Esophagus (tissue), 2 donors: ENCODE measurements at regions not wholly inside any gene's neighbourhood (a gene's known extent, or its start where the extent isn't known, plus 50 kb on each side); places are given as distances from the start of the nearest gene placed in this dataset.

Source experiments
- H3K27ac ChIP-seq, 2 donors: one replicate each; pipeline ENCODE4 v1.5.1; 2013; ENCODE audit warnings: low read depth in 2 of 2, mild to moderate bottlenecking in 2 of 2, inconsistent platforms in 1 of 2, low read length in 1 of 2, moderate library complexity in 1 of 2
- H3K27me3 ChIP-seq, 2 donors: one replicate each; pipeline ENCODE4 v1.6.1; 2013; ENCODE audit warnings: low read length in 2 of 2, control low read depth in 1 of 2, mild to moderate bottlenecking in 1 of 2; ENCODE audit not compliant: insufficient read depth in 2 of 2, control insufficient read depth in 1 of 2
- H3K36me3 ChIP-seq, 2 donors: one replicate each; pipeline ENCODE4 v1.6.1; 2013; ENCODE audit warnings: low read length in 1 of 2; ENCODE audit not compliant: control insufficient read depth in 2 of 2, insufficient read depth in 2 of 2
- H3K4me1 ChIP-seq, 2 donors: one replicate each; pipeline ENCODE4 v1.6.1; 2013; ENCODE audit warnings: low read length in 1 of 2; ENCODE audit not compliant: control insufficient read depth in 2 of 2, insufficient read depth in 2 of 2
- H3K4me3 ChIP-seq, 2 donors: one replicate each; pipeline ENCODE4 v1.5.1; 2013; ENCODE audit warnings: low read length in 2 of 2, mild to moderate bottlenecking in 2 of 2, low read depth in 1 of 2, moderate library complexity in 1 of 2
- H3K9me3 ChIP-seq, 2 donors: one replicate each; pipeline ENCODE4 v1.6.1; 2013; ENCODE audit warnings: mild to moderate bottlenecking in 2 of 2, low read depth in 1 of 2, low read length in 1 of 2, moderate library complexity in 1 of 2; ENCODE audit not compliant: control insufficient read depth in 2 of 2, insufficient read depth in 1 of 2
- WGBS, 2 donors: extraction: QIAGEN DNeasy Blood & Tissue Kit; methylation state at CpG; one replicate each; pipeline ENCODE4 v1.1.7; 2013; 5-methylcytosine and 5-hydroxymethylcytosine counted together
- donor health status: healthy with polysubstance abuse.
- donor health status: Bipolar disorder and iron deficiency.

- Histone ChIP-seq H3K4me1 (peaks cover 0 to 4% of the 10 kb centered on the region in 2 donors), H3K27ac (no peak overlapping the region)
Observed at GRCh38 chr2:48110492-48110891, 204.0 kb upstream of the FOXN2 start.

GRCh38 chr2:48112911-48113680 lies 201.4 kb upstream of the FOXN2 start:
- Histone ChIP-seq H3K9me3 (no peaks in the 10 kb centered on the region), H3K4me3 (no peak overlapping the region), H3K36me3 (no peaks in the 10 kb centered on the region), H3K27ac (no peak overlapping the region), H3K4me1 (peaks cover 0 to 2% of the 10 kb centered on the region in 2 donors), H3K27me3 (no peaks in the 10 kb centered on the region)
- 93 to 96% methylated on average over 5 of the region's 5 CpGs for WGBS, 2 donors

More at GRCh38 chr2:48110492-48110891, 204.0 kb upstream of the FOXN2 start:
- Histone ChIP-seq H3K36me3 (no peaks in the 10 kb centered on the region), H3K9me3 (no peaks in the 10 kb centered on the region), H3K27me3 (no peaks in the 10 kb centered on the region), H3K4me3 (no peak overlapping the region)
- 71 to 74% methylated on average over 4 of the region's 4 CpGs for WGBS, 2 donors

GRCh38 chr2:48113767-48114166 lies 200.7 kb upstream of the FOXN2 start:
- WGBS, 2 donors: 42 to 71% methylated on average over 1 of the region's 1 CpG
- no peaks in the 10 kb centered on the region for H3K27me3 ChIP-seq
- H3K4me1 ChIP-seq: peaks cover 0 to 2% of the 10 kb centered on the region in 2 donors
- H3K4me3 ChIP-seq: no peak overlapping the region
- no peaks in the 10 kb centered on the region for H3K36me3 ChIP-seq
- peak overlapping the region in 1 of 2 donors; percentile 35 for H3K27ac ChIP-seq
- no peaks in the 10 kb centered on the region for H3K9me3 ChIP-seq

- peaks cover 0 to 2% of the 10 kb centered on the region in 2 donors for H3K4me1 ChIP-seq
- H3K36me3 ChIP-seq: no peaks in the 10 kb centered on the region
- WGBS, 2 donors: 27 to 33% methylated on average over 2 of the region's 2 CpGs
- no peak overlapping the region for H3K27ac ChIP-seq
- H3K4me3 ChIP-seq: no peak overlapping the region
- H3K9me3 ChIP-seq: no peaks in the 10 kb centered on the region
- no peaks in the 10 kb centered on the region for H3K27me3 ChIP-seq
Observed at GRCh38 chr2:48114256-48114655, 200.2 kb upstream of the FOXN2 start.

GRCh38 chr2:48116497-48116896 lies 198.0 kb upstream of the FOXN2 start:
- Histone ChIP-seq H3K4me1 (no peaks in the 10 kb centered on the region), H3K9me3 (no peaks in the 10 kb centered on the region), H3K27me3 (no peaks in the 10 kb centered on the region), H3K27ac (no peak overlapping the region), H3K4me3 (no peak overlapping the region), H3K36me3 (no peaks in the 10 kb centered on the region)

- H3K27ac ChIP-seq: no peak overlapping the region
- no peaks in the 10 kb centered on the region for H3K27me3 ChIP-seq
- no peaks in the 10 kb centered on the region for H3K9me3 ChIP-seq
- no peaks in the 10 kb centered on the region for H3K36me3 ChIP-seq
- no peak overlapping the region for H3K4me3 ChIP-seq
- 84 to 85% methylated on average over 6 of the region's 6 CpGs for WGBS, 2 donors
- H3K4me1 ChIP-seq: no peaks in the 10 kb centered on the region
Observed at GRCh38 chr2:48118895-48119294, 195.6 kb upstream of the FOXN2 start.

GRCh38 chr2:48120112-48120511 lies 194.4 kb upstream of the FOXN2 start:
- no peaks in the 10 kb centered on the region for H3K36me3 ChIP-seq
- H3K4me1 ChIP-seq: no peaks in the 10 kb centered on the region
- no peaks in the 10 kb centered on the region for H3K9me3 ChIP-seq
- H3K27ac ChIP-seq: no peak overlapping the region
- H3K4me3 ChIP-seq: no peak overlapping the region
- H3K27me3 ChIP-seq: no peaks in the 10 kb centered on the region
- 75 to 77% methylated on average over 3 of the region's 3 CpGs for WGBS, 2 donors

- H3K4me3 ChIP-seq: no peak overlapping the region
- no peaks in the 10 kb centered on the region for H3K9me3 ChIP-seq
- no peaks in the 10 kb centered on the region for H3K27me3 ChIP-seq
- no peaks in the 10 kb centered on the region for H3K4me1 ChIP-seq
- H3K27ac ChIP-seq: no peak overlapping the region
- 65 to 73% methylated on average over 1 of the region's 1 CpG for WGBS, 2 donors
- H3K36me3 ChIP-seq: no peaks in the 10 kb centered on the region
Observed at GRCh38 chr2:48120759-48121242, 193.7 kb upstream of the FOXN2 start.

GRCh38 chr2:48122166-48122565 lies 192.3 kb upstream of the FOXN2 start:
- Histone ChIP-seq H3K27ac (no peak overlapping the region), H3K36me3 (no peaks in the 10 kb centered on the region), H3K27me3 (no peaks in the 10 kb centered on the region), H3K9me3 (no peaks in the 10 kb centered on the region), H3K4me3 (no peak overlapping the region), H3K4me1 (no peaks in the 10 kb centered on the region)
- 75 to 84% methylated on average over 4 of the region's 4 CpGs for WGBS, 2 donors

- Histone ChIP-seq H3K4me1 (no peaks in the 10 kb centered on the region), H3K9me3 (no peaks in the 10 kb centered on the region), H3K27ac (no peak overlapping the region), H3K4me3 (no peak overlapping the region), H3K27me3 (no peaks in the 10 kb centered on the region), H3K36me3 (no peaks in the 10 kb centered on the region)
- 95% methylated on average over 1 of the region's 1 CpG for WGBS, 2 donors
Observed at GRCh38 chr2:48124592-48124991, 189.9 kb upstream of the FOXN2 start.
